ENCODE measurements at regions not wholly inside any gene's neighbourhood (a gene's known extent, or its start where the extent isn't known, plus 50 kb on each side); places are given as distances from the start of the nearest gene placed in this dataset.

GRCh38 chr5:169439362-169439761 is 138.4 kb upstream of the SLIT3 start (continued):
- TF ChIP-seq ZNF704 (CRISPR knock-in tag; IDR thresholded peaks at IDR 0.05; ENCODE audit: borderline replicate concordance): no peak
- no peak for TF ChIP-seq SETDB1 (CRISPR knock-in tag; IDR thresholded peaks at IDR 0.05; ENCODE audit: borderline replicate concordance)

- in situ Hi-C loops (cut with HindIII; ENCODE audit: extremely low pct_ligation_motif_present, low pct_unique_long_range_greater_than_20kb) (no loop called here), intact Hi-C loops (cut with micrococcal nuclease; ENCODE audit: unreplicated experiment) (no loop called here)
- Histone ChIP-seq H4K20me1 (ENCODE audit: insufficient read depth, low read length) (no peaks in the 10 kb centered on the region), H3K4me2 (ENCODE audit: low read depth, low read length) (no peak overlapping the region), H3K4me3 (replicated peaks in 1 of 3; ENCODE audit: insufficient read depth in 1 of 3, low read depth in 2 of 3, low read length in 3 of 3) (no peak overlapping the region), H3K9ac (ENCODE audit: insufficient read depth, low read depth, low read length) (no peak overlapping the region), H3K4me1 (ENCODE audit: insufficient read depth, low read length) (no peaks in the 10 kb centered on the region), H3K27me3 (ENCODE audit: control insufficient read depth in 1 of 2, insufficient read depth in 2 of 2, low read length in 2 of 2) (no peaks in the 10 kb centered on the region; a peak in 1 of 5 replicates), H2AFZ (ENCODE audit: low read length) (no peak overlapping the region), H3K36me3 (replicated peaks in 1 of 2; ENCODE audit: control insufficient read depth in 1 of 2, insufficient read depth in 2 of 2, low read length in 2 of 2) (no peaks in the 10 kb centered on the region), H3K79me2 (ENCODE audit: insufficient read depth, low read length) (no peaks in the 10 kb centered on the region), H3K9me3 (ENCODE audit: low read length) (no peaks in the 10 kb centered on the region), H3K27ac (ENCODE audit: extremely low read length, insufficient read depth, low read length) (no peak overlapping the region)
- CTCF ChIA-PET (ENCODE audit: low intra/inter-chr PET ratio, low total read pairs): no interaction called here
- WGBS (ENCODE audit: low lambda C conversion rate): 6% methylated on average over 7 of the region's 7 CpGs
- TF ChIP-seq CCAR2 (optimal IDR thresholded peaks at IDR 0.05; ENCODE audit: low read depth, low read length) (no peak), SOX13 (IDR thresholded peaks at IDR 0.05) (no peak), SOX13 (CRISPR knock-in tag; conservative IDR thresholded peaks at IDR 0.05 in 1 of 2, IDR thresholded peaks at IDR 0.05 in 1 of 2) (no peak), ZFP62 (CRISPR knock-in tag; IDR thresholded peaks at IDR 0.05) (no peak), ZNF317 (CRISPR knock-in tag; IDR thresholded peaks at IDR 0.05) (no peak), ZNF276 (CRISPR knock-in tag; IDR thresholded peaks at IDR 0.05; ENCODE audit: low read depth) (no peak), ZEB1 (IDR thresholded peaks at IDR 0.05; ENCODE audit: insufficient replicate concordance, low read depth) (no peak)
- no peak for DNase-seq (ENCODE audit: low spot score)
- FAIRE-seq: no peak
- no peak for ATAC-seq
- no TSS peak for BruUV-seq (replicated peaks)
- POLR2A ChIA-PET: no interaction called here
Observed at GRCh38 chr5:169435506-169436229, 134.7 kb upstream of the SLIT3 start.

All from HepG2 (cell line).